Stimulated activated CD4-positive, alpha-beta T cell treated with anti-CD3 and anti-CD28 coated beads, Interleukin-4, amount 100 ng/mL, for 48 hours (primary cell): ENCODE measurements at regions not wholly inside any gene's neighbourhood (a gene's known extent, or its start where the extent isn't known, plus 50 kb on each side); places are given as distances from the start of the nearest gene placed in this dataset.
"Not testable (repeated sequence)": the region's sequence is repeated elsewhere in the genome, so short reads cannot be mapped to it uniquely, and the experiment has no call there.

Experiments used
- DNase-seq, 2 donors: peaks; one replicate each; pipeline ENCODE4 v3.0.0-alpha.2; 2020; ENCODE audit warnings: low read depth in 2 of 2

- DNase-seq, result no peak
These were observed 51.9 kb upstream of the ZNF217 start for GRCh38 chr20:53645582-53645897.

GRCh38 chr20:53644108-53644507 is 50.5 kb upstream of the ZNF217 start:
- DNase-seq, result not testable (repeated sequence)
